H9 (cell line): ENCODE measurements at regions not wholly inside any gene's neighbourhood (a gene's known extent, or its start where the extent isn't known, plus 50 kb on each side); places are given as distances from the start of the nearest gene placed in this dataset.

Experiments
- DNase-seq: peaks from one replicate; pipeline ENCODE4 v3.0.0-alpha.2; 2017
- H2AFZ ChIP-seq: one replicate; pipeline ENCODE4 v1.6.1; 2013; ENCODE audit warnings: mild to moderate bottlenecking, low read length, control low read depth, moderate library complexity
- H2AK5ac ChIP-seq: 2 replicates; pipeline ENCODE4 v1.6.1; 2013; ENCODE audit warnings: low read length, control low read depth, mixed read lengths; ENCODE audit not compliant: insufficient read length
- H2BK120ac ChIP-seq: one replicate; pipeline ENCODE4 v1.6.1; 2013; ENCODE audit warnings: low read depth, mild to moderate bottlenecking, low read length, control low read depth, inconsistent platforms; ENCODE audit not compliant: poor library complexity, severe bottlenecking
- H2BK12ac ChIP-seq: 2 replicates; pipeline ENCODE4 v1.6.1; 2013; ENCODE audit warnings: low read length, control low read depth, mixed read lengths, low read depth; ENCODE audit not compliant: insufficient read length
- H2BK15ac ChIP-seq: 2 replicates; pipeline ENCODE4 v1.6.1; 2013; ENCODE audit warnings: low read depth, low read length, control low read depth
- H2BK20ac ChIP-seq: one replicate; pipeline ENCODE4 v1.6.1; 2013; ENCODE audit warnings: low read depth, mild to moderate bottlenecking, low read length, control low read depth, inconsistent platforms; ENCODE audit not compliant: poor library complexity, severe bottlenecking
- H2BK5ac ChIP-seq: 2 replicates; pipeline ENCODE4 v1.6.1; 2013; ENCODE audit warnings: low read length, control low read depth, mixed read lengths; ENCODE audit not compliant: insufficient read length
- H3K14ac ChIP-seq: 2 replicates; pipeline ENCODE4 v1.6.1; 2013; ENCODE audit warnings: low read length, control low read depth; ENCODE audit not compliant: insufficient read depth
- H3K18ac ChIP-seq: 2 replicates; pipeline ENCODE4 v1.6.1; 2013; ENCODE audit warnings: low read depth, mild to moderate bottlenecking, mixed read lengths, low read length, control low read depth; ENCODE audit not compliant: insufficient read length
- H3K23ac ChIP-seq: 2 replicates; pipeline ENCODE4 v1.6.1; 2013; ENCODE audit warnings: low read length, control low read depth, mixed read lengths, low read depth; ENCODE audit not compliant: insufficient read length
- H3K23me2 ChIP-seq: 2 replicates; pipeline ENCODE4 v1.6.1; 2013; ENCODE audit warnings: low read depth, mild to moderate bottlenecking, mixed read lengths, low read length, control low read depth; ENCODE audit not compliant: insufficient read length, poor library complexity, severe bottlenecking
- H3K27ac ChIP-seq: 2 replicates; pipeline ENCODE4 v1.5.1; 2013; ENCODE audit warnings: low read length, control low read depth, mixed read lengths, low read depth; ENCODE audit not compliant: insufficient read length
- H3K27me3 ChIP-seq: 2 replicates; pipeline ENCODE4 v1.6.1; 2013; ENCODE audit warnings: low read length, control low read depth, inconsistent platforms; ENCODE audit not compliant: insufficient read depth
- H3K4ac ChIP-seq: 2 replicates; pipeline ENCODE4 v1.6.1; 2013; ENCODE audit warnings: low read depth, mild to moderate bottlenecking, control low read depth, inconsistent platforms, low read length, moderate library complexity
- H3K4me1 ChIP-seq: 2 replicates; pipeline ENCODE4 v1.6.1; 2013; ENCODE audit warnings: low read length, control low read depth, inconsistent platforms; ENCODE audit not compliant: insufficient read depth
- H3K4me2 ChIP-seq: 2 replicates; pipeline ENCODE4 v1.6.1; 2013; ENCODE audit warnings: low read length, control low read depth, mixed read lengths; ENCODE audit not compliant: insufficient read length, insufficient read depth
- H3K56ac ChIP-seq: 2 replicates; pipeline ENCODE4 v1.6.1; 2013; ENCODE audit warnings: low read depth, mild to moderate bottlenecking, mixed read lengths, low read length, control low read depth; ENCODE audit not compliant: insufficient read length
- H3K79me1 ChIP-seq: 2 replicates; pipeline ENCODE4 v1.6.1; 2013; ENCODE audit warnings: low read depth, mild to moderate bottlenecking, moderate library complexity, low read length, control low read depth, inconsistent platforms; ENCODE audit not compliant: insufficient read depth, poor library complexity, severe bottlenecking
- H3K79me2 ChIP-seq: 2 replicates; pipeline ENCODE4 v1.6.1; 2013; ENCODE audit warnings: low read length, control low read depth, inconsistent platforms; ENCODE audit not compliant: insufficient read depth
- H3K9ac ChIP-seq: 2 replicates; pipeline ENCODE4 v1.6.1; 2013; ENCODE audit warnings: low read length, control low read depth, mixed read lengths; ENCODE audit not compliant: insufficient read length; ENCODE audit errors: extremely low read depth
- H3K9me3 ChIP-seq: one replicate; pipeline ENCODE4 v1.6.1; 2013; ENCODE audit warnings: low read depth, low read length, inconsistent platforms; ENCODE audit not compliant: control insufficient read depth
- H3T11ph ChIP-seq: one replicate; pipeline ENCODE4 v1.6.1; 2013; ENCODE audit warnings: mild to moderate bottlenecking, low read length, control low read depth, inconsistent platforms
- H4K20me1 ChIP-seq: one replicate; pipeline ENCODE4 v1.6.1; 2013; ENCODE audit not compliant: control insufficient read depth, insufficient read length, insufficient read depth
- H4K5ac ChIP-seq: 2 replicates; pipeline ENCODE4 v1.6.1; 2013; ENCODE audit warnings: low read depth, mild to moderate bottlenecking, mixed read lengths, low read length, control low read depth; ENCODE audit not compliant: insufficient read length
- H4K8ac ChIP-seq: replicated peaks from 2 replicates; pipeline ENCODE4 v1.6.1; 2013; ENCODE audit warnings: low read length, control low read depth, mixed read lengths, low read depth; ENCODE audit not compliant: insufficient read length
- H4K91ac ChIP-seq: 2 replicates; pipeline ENCODE4 v1.6.1; 2013; ENCODE audit warnings: low read depth, mild to moderate bottlenecking, moderate library complexity, mixed read lengths, low read length, control low read depth; ENCODE audit not compliant: insufficient read length
- H3K27ac Mint-ChIP-seq, 3 experiments: 2 replicates in 2 of 3; 3 replicates in 1 of 3; pipeline ENCODE4 v1.8.0; 2020 to 2021; ENCODE audit warnings: mixed read lengths in 3 of 3, mild to moderate bottlenecking in 1 of 3, moderate library complexity in 1 of 3
- H3K27me3 Mint-ChIP-seq: 2 replicates; pipeline ENCODE4 v1.8.0; 2021; ENCODE audit warnings: low read depth, mild to moderate bottlenecking, moderate library complexity, mixed read lengths
- H3K36me3 Mint-ChIP-seq, 3 experiments: 2 replicates in 2 of 3; 3 replicates in 1 of 3; pipeline ENCODE4 v1.8.0; 2020 to 2021; ENCODE audit warnings: low read depth in 3 of 3, mixed read lengths in 3 of 3; ENCODE audit not compliant: insufficient read depth in 1 of 3
- H3K4me1 Mint-ChIP-seq, 2 experiments: 2 replicates each; pipeline ENCODE4 v1.8.0; 2020; ENCODE audit warnings: mixed read lengths in 2 of 2
- H3K4me3 Mint-ChIP-seq, 2 experiments: 2 replicates in 1 of 2; 3 replicates in 1 of 2; pipeline ENCODE4 v1.8.0; 2020 to 2021; ENCODE audit warnings: mild to moderate bottlenecking in 2 of 2, mixed read lengths in 2 of 2, moderate library complexity in 1 of 2
- H3K9me3 Mint-ChIP-seq, 2 experiments: 2 replicates in 1 of 2; 3 replicates in 1 of 2; pipeline ENCODE4 v1.8.0; 2020; ENCODE audit warnings: mild to moderate bottlenecking in 2 of 2, mixed read lengths in 2 of 2, moderate library complexity in 1 of 2
- CTCF ChIP-seq: fragments of 200-600 bp; sonication (generic); conservative IDR thresholded peaks from 3 replicates; pipeline ENCODE4 v1.8.0; 2021; ENCODE audit warnings: antibody characterized with exemption, mild to moderate bottlenecking
- WGBS: extraction: QIAGEN DNeasy Blood & Tissue Kit; methylation state at CpG from one replicate; pipeline ENCODE4 v1.1.7; 2013; ENCODE audit warnings: missing lambda C conversion rate, low lambda C conversion rate, mixed read lengths; ENCODE audit not compliant: insufficient read length; ENCODE audit errors: extremely low coverage; 5-methylcytosine and 5-hydroxymethylcytosine counted together

- no peak for TF ChIP-seq CTCF
- Histone ChIP-seq H3K4ac (no peak overlapping the region), H2BK15ac (no peak overlapping the region), H4K8ac (no peak overlapping the region), H2AFZ (no peak overlapping the region), H4K20me1 (no peaks in the 10 kb centered on the region), H3K9me3 (no peaks in the 10 kb centered on the region), H3K4me1 (no peaks in the 10 kb centered on the region), H2BK20ac (no peak overlapping the region), H3K56ac (no peak overlapping the region), H4K91ac (no peak overlapping the region), H3K18ac (no peak overlapping the region), H3K79me1 (no peaks in the 10 kb centered on the region), H3K23me2 (no peaks in the 10 kb centered on the region), H3T11ph (no peak overlapping the region), H4K5ac (no peak overlapping the region), H3K4me2 (no peak overlapping the region), H2AK5ac (no peak overlapping the region), H3K14ac (no peak overlapping the region), H3K27me3 (no peaks in the 10 kb centered on the region), H3K27ac (no peak overlapping the region), H2BK5ac (no peak overlapping the region), H2BK120ac (no peak overlapping the region), H2BK12ac (no peak overlapping the region), H3K23ac (no peak overlapping the region), H3K79me2 (no peaks in the 10 kb centered on the region), H3K9ac (no peak overlapping the region)
- no peaks in the 10 kb centered on the region for H3K4me1 Mint-ChIP-seq
- peaks cover 0 to 13% (median 7%) of the 10 kb centered on the region in 3 experiments; a peak in 5 of 7 replicates for H3K36me3 Mint-ChIP-seq
- no CpG with 5 or more reads among the region's 1 CpG for WGBS
- no peak for DNase-seq
- H3K27ac Mint-ChIP-seq, result no peak overlapping the region
- H3K27me3 Mint-ChIP-seq, result no peaks in the 10 kb centered on the region
- no peak overlapping the region for H3K4me3 Mint-ChIP-seq
- H3K9me3 Mint-ChIP-seq, result peaks cover 7 to 12% of the 10 kb centered on the region in 2 experiments
Observed at GRCh38 chr21:22201669-22202068, 1203.5 kb downstream of the NCAM2 start.
